ENCODE measurements at regions not wholly inside any gene's neighbourhood (a gene's known extent, or its start where the extent isn't known, plus 50 kb on each side); places are given as distances from the start of the nearest gene placed in this dataset.

DNA sequence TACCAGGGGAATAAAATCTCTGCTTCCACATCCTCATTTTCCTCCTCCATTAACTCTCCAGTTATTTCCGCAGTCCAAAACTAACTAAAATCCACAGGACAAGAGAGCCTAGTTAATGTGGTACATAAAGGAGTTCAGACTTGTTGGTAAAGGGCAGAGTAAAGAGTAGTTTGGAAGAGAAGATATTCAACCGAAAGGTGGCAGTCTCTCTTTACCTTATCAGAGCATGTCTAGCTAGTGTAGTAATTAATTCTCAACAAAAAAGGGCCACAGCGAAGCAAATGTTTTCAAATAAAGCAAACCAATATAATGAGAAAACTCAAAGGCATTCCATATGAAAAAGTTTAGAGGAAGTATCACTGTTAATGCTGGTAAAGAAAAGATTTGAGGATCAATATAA, 286.5 kb downstream of the GLUD2 start:
- no peak for TF ChIP-seq POLR2AphosphoS5 (IDR thresholded peaks at IDR 0.05)
- TF ChIP-seq, protein P1, sequence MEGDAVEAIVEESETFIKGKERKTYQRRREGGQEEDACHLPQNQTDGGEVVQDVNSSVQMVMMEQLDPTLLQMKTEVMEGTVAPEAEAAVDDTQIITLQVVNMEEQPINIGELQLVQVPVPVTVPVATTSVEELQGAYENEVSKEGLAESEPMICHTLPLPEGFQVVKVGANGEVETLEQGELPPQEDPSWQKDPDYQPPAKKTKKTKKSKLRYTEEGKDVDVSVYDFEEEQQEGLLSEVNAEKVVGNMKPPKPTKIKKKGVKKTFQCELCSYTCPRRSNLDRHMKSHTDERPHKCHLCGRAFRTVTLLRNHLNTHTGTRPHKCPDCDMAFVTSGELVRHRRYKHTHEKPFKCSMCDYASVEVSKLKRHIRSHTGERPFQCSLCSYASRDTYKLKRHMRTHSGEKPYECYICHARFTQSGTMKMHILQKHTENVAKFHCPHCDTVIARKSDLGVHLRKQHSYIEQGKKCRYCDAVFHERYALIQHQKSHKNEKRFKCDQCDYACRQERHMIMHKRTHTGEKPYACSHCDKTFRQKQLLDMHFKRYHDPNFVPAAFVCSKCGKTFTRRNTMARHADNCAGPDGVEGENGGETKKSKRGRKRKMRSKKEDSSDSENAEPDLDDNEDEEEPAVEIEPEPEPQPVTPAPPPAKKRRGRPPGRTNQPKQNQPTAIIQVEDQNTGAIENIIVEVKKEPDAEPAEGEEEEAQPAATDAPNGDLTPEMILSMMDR (IDR thresholded peaks at IDR 0.05), result no peak
